Superior temporal gyrus (tissue), 1 donor: ENCODE measurements at regions not wholly inside any gene's neighbourhood (a gene's known extent, or its start where the extent isn't known, plus 50 kb on each side); places are given as distances from the start of the nearest gene placed in this dataset.

Source experiments
- DNase-seq: peaks from one replicate; pipeline ENCODE4 v3.0.0-alpha.2; 2016; ENCODE audit errors: extremely low spot score

GRCh38 chr2:150587547-150588505 is 100.4 kb upstream of the RND3 start:
- no peak for DNase-seq

GRCh38 chr2:150586858-150587257 is 99.4 kb upstream of the RND3 start:
- DNase-seq, result no peak

GRCh38 chr2:150585221-150585971 is 97.9 kb upstream of the RND3 start:
- no peak for DNase-seq

- no peak for DNase-seq
These were observed 96.6 kb upstream of the RND3 start for GRCh38 chr2:150584081-150584480.

- no peak for DNase-seq
These were observed 94.4 kb upstream of the RND3 start for GRCh38 chr2:150581717-150582472.

- no peak for DNase-seq
These were observed 91.0 kb upstream of the RND3 start for GRCh38 chr2:150578481-150578880.

GRCh38 chr2:150575861-150576260 is 88.4 kb upstream of the RND3 start:
- no peak for DNase-seq

- DNase-seq, result no peak
These were observed 85.5 kb upstream of the RND3 start for GRCh38 chr2:150572961-150573395.

- no peak for DNase-seq
These were observed 84.8 kb upstream of the RND3 start for GRCh38 chr2:150572194-150572766.

GRCh38 chr2:150571121-150571520 is 83.7 kb upstream of the RND3 start:
- DNase-seq, result no peak

- no peak for DNase-seq
These were observed 83.2 kb upstream of the RND3 start for GRCh38 chr2:150570712-150571111.

GRCh38 chr2:150569761-150570160 is 82.3 kb upstream of the RND3 start:
- DNase-seq, result no peak

- no peak for DNase-seq
These were observed 80.4 kb upstream of the RND3 start for GRCh38 chr2:150567771-150568301.

GRCh38 chr2:150566289-150566688 is 78.8 kb upstream of the RND3 start:
- no peak for DNase-seq

GRCh38 chr2:150561076-150561475 is 73.6 kb upstream of the RND3 start:
- DNase-seq, result no peak

- no peak for DNase-seq
These were observed 69.6 kb upstream of the RND3 start for GRCh38 chr2:150557020-150557600.

- DNase-seq, result no peak
These were observed 68.3 kb upstream of the RND3 start for GRCh38 chr2:150555611-150556356.

- DNase-seq, result no peak
These were observed 66.6 kb upstream of the RND3 start for GRCh38 chr2:150554046-150554445.

GRCh38 chr2:150552041-150552820 is 64.8 kb upstream of the RND3 start:
- DNase-seq, result peak; percentile 47

- DNase-seq, result no peak
These were observed 61.9 kb upstream of the RND3 start for GRCh38 chr2:150549381-150549780.
